MG63 (cell line): ENCODE measurements at regions not wholly inside any gene's neighbourhood (a gene's known extent, or its start where the extent isn't known, plus 50 kb on each side); places are given as distances from the start of the nearest gene placed in this dataset.

Source experiments
- DNase-seq: peaks from one replicate; pipeline ENCODE4 v3.0.0-alpha.2; 2020
- H3K27me3 ChIP-seq: fragments of 250-450 bp; sonication (Bioruptor Pico); 2 replicates; pipeline ENCODE4 v1.5.1; 2020; ENCODE audit warnings: mild to moderate bottlenecking, moderate library complexity
- H3K36me3 ChIP-seq: fragments of 250-450 bp; sonication (Bioruptor Pico); 2 replicates; pipeline ENCODE4 v1.5.1; 2020; ENCODE audit warnings: mild to moderate bottlenecking, moderate library complexity
- H3K4me3 ChIP-seq: fragments of 250-450 bp; sonication (Bioruptor Pico); 2 replicates; pipeline ENCODE4 v1.5.1; 2020; ENCODE audit warnings: mild to moderate bottlenecking, moderate library complexity
- H3K9me3 ChIP-seq: fragments of 250-450 bp; sonication (Bioruptor Pico); 2 replicates; pipeline ENCODE4 v1.5.1; 2020; ENCODE audit warnings: mild to moderate bottlenecking, moderate library complexity

DNA sequence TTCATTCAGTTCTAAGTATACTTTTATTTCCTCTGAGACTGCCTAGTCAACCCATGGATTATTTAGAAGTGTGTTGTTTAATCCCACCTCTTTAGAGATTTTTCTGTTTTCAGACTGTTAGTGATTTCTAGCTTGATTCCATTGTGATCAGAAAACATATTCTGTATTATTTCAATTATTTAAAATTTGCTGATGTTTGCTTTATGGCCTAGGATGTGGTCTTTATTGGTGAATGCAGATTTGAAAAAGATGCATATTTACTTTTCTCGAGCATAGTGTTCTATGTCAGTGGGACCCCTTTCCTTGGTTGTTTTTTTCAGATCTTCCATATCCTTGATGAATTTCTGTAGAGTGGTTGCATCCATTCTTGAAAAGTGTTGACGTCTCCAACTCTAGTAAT is 487.2 kb upstream of the HS6ST1 start:
- 0 out of 2 replicates have a peak, but pooled peaks cover 2% of the 10 kb centered on the region for H3K9me3 ChIP-seq
- H3K4me3 ChIP-seq: no peak overlapping the region
- no peaks in the 10 kb centered on the region for H3K27me3 ChIP-seq
- DNase-seq: no peak
- no peaks in the 10 kb centered on the region for H3K36me3 ChIP-seq

DNA sequence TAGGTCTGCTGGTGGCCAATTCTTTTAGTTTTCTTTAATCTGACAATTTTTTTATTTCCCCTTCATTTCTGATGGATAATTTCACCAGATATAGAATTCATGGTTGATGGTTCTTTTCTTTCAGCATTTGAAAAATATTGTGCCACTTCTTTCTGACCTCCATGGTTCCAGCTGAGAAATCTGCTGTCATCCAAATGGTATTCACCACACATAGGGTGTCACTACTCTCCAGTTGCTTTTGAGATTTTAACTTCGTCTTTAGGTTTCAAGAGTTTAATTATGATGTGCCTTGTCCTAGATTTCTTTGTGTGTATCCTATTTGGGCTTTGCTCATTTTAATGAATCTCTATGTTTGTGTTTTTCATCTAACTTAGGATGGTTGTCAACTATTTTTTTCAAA is 488.6 kb upstream of the HS6ST1 start:
- no peaks in the 10 kb centered on the region for H3K27me3 ChIP-seq
- H3K9me3 ChIP-seq: 0 out of 2 replicates have a peak, but pooled peaks cover 2% of the 10 kb centered on the region
- no peaks in the 10 kb centered on the region for H3K36me3 ChIP-seq
- H3K4me3 ChIP-seq: no peak overlapping the region
- no peak for DNase-seq

DNA sequence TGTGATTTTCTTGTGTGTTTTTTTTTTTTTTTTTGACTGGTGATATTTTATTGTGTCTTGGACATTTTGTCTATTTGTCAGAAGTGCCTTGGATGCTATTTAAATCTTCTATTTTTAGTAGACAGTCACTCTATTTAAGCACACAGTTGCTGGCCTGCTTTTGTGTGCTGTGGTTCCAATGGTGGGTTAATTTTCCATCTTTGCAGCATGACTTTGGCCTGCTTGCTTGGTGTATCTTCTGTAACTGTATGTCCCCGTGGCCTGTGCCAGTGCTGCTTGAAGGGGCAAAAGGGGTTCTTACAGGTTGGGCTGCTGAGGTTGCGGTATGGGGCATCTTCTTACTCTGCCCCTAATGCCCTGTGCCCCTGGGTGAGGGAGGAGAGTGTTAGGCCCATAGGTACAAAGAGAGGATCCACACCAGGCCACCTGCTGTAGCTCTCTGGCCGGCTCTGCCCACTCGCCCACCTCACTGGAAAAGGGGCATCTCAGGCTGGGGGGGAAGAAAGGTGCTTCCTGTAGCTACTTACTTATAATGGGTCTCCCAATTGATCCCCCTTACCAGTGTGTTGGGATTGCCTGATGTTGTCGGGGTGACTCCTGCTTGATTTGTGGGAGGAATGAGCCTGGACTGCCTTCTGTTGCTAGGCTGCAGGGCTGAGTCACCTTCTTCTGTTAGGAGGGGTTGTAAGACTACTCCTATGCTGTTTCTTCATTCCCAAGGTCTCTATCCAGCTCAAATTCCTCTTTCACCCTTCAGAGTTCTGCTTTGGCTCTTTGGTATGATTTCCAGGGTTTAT is 490.0 kb upstream of the HS6ST1 start:
- Histone ChIP-seq H3K4me3 (no peak overlapping the region), H3K9me3 (0 out of 2 replicates have a peak, but pooled peaks cover 2% of the 10 kb centered on the region), H3K36me3 (no peaks in the 10 kb centered on the region), H3K27me3 (no peaks in the 10 kb centered on the region)
- DNase-seq: peak; percentile 45

DNA sequence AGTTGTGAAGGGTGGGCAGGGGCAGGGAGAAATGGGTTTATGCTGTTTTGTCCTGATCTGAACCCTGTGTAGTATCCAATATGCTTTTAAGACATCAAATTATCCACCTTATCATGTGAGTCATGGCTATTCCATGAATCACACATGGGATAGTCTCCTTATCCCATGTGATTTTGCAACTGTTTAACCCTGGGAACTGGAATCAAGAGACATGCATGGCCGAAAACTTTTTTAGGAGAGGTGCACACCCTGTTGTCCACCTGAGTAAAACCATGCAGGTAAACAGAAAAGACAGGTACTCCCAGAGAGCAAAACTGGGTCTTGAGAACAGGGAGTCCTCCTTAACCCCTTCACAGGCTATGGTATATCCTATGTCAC is 490.6 kb upstream of the HS6ST1 start:
- no peak for DNase-seq

DNA sequence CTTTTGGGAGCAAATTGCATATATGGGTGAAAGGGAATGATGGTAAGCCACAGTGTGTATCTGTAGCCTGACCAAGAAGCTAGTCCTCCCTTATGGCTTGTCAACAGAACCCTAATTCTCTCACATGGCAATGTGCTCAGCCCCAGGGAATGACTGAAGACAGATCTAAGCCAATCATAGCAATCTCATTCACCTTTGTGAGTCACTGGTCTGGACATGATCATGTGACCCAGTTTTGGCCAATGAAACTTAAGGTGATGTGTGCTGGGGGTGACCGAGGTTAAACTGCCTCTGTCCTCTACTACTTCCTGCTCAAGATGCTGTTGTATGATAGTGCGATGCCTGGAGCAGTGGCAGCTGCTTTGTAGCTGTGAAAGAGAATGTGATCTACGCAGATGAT is 491.2 kb upstream of the HS6ST1 start:
- H3K4me3 ChIP-seq: no peak overlapping the region
- DNase-seq: no peak
- H3K9me3 ChIP-seq: 0 out of 2 replicates have a peak, but pooled peaks cover 2% of the 10 kb centered on the region
- H3K27me3 ChIP-seq: no peaks in the 10 kb centered on the region
- no peaks in the 10 kb centered on the region for H3K36me3 ChIP-seq

More for the DNA sequence above, 490.6 kb upstream of the HS6ST1 start:
- Histone ChIP-seq H3K27me3 (no peaks in the 10 kb centered on the region), H3K4me3 (no peak overlapping the region), H3K9me3 (0 out of 2 replicates have a peak, but pooled peaks cover 2% of the 10 kb centered on the region), H3K36me3 (no peaks in the 10 kb centered on the region)

DNA sequence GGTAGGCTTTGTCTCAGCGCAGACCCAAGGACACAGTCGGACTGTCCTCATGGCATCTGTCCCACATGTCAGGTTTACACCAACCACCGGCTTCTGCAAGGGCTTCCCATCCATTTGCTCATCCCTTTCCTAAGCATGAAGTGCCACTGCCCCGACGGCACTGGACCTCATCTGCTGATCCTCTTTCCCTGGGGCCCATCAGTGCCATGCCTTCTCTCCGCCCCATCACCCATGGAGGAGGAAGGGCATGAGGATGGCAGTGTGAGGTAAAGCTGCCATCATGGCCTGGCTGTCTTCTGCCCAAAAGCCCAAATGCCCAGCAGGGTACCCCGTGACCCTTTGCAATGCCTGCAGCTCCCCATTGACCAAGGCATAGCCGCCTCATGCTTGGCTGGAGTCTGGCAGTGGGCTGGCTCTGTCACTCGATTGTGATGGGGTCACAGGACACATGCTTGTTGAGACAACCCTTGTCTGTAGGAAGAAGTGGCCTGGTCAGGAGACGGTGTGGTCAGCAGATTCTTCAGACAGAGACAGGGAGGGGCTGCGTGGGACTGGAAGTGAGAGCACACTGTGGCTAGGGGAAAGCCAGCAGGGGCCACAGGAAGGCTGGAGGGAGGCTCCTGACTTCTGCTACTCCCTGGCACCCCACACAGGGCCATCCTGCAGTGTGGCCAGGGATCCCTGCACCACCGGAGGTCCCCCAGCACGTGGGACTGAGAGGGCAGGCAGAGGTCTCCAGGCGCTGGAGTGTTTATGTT is 493.7 kb upstream of the HS6ST1 start:
- H3K36me3 ChIP-seq: no peaks in the 10 kb centered on the region
- no peak for DNase-seq
- H3K27me3 ChIP-seq: no peaks in the 10 kb centered on the region
- no peak overlapping the region for H3K4me3 ChIP-seq
- H3K9me3 ChIP-seq: 0 out of 2 replicates have a peak, but pooled peaks cover 2% of the 10 kb centered on the region

DNA sequence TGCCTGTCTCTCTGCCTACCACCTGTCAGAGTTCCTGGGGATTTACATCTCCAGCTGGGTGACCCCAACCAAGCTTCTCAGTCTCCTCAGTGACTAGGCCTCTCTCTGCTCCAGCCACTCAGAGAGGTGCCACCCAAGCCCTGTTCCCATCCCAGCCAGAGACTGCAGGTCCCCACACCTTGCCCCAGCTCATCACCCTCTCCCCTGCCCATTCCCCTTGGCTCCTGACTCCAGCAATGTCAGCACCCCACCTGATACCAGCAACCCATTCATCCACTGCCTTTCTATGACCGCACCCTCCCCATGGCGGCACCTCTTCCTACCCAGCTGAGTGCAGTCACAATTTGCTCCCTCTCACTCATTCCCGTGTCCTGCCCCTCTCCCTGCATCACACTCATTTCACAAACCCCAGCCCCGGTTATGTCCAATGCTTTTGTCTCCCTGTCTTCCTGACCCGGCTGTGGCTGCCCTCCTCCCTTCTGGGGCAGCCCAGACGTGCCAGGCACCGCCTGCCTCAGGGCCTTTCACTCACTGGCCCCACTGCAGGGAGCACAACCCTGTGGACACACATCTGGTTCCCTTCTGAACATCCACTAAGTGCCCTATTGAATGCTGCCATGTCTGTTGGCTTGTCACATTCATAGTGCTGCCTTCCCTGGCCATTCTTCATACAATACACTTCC is 494.8 kb upstream of the HS6ST1 start:
- no peaks in the 10 kb centered on the region for H3K36me3 ChIP-seq
- no peaks in the 10 kb centered on the region for H3K9me3 ChIP-seq
- no peak for DNase-seq
- no peak overlapping the region for H3K4me3 ChIP-seq
- no peaks in the 10 kb centered on the region for H3K27me3 ChIP-seq

DNA sequence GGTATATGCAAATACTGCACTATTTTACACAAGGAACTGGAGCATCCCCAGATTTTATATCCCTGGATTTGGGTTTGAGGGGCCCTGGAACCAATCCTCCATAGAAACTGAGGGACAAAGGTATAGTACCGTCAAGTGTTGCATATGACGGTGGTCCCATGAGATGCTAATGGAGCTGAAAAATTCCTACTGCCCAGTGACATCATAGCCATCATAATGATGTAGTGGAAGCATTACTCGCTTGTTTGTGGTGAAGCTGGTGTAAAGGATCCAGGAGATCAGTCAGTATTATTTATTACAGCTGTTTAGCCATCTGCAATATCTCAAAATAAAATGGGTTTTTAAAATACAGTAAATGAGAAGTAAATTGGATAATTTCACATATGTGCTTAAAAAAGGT is 496.6 kb upstream of the HS6ST1 start:
- no peaks in the 10 kb centered on the region for H3K27me3 ChIP-seq
- H3K4me3 ChIP-seq: no peak overlapping the region
- H3K36me3 ChIP-seq: no peaks in the 10 kb centered on the region
- H3K9me3 ChIP-seq: no peaks in the 10 kb centered on the region
- no peak for DNase-seq

DNA sequence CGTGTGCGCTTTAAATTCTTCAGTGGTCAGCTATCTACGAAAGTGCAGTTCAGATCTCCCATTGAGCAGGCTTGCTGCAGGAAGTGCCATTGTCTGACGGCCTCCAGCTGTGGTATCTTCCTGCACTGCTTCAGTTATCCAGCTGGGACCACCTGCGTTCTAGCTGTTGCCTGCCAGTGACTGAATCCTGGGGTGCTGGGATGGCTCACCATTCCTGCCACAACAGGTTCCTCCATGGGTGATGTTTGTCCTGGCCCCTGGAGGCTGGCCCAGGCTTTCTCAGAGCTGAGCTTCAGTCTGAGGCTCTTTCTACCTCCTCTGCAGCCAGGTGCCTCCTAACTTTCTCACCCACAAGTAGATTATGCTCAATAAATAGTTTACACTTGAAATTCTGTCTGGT is 498.5 kb upstream of the HS6ST1 start:
- Histone ChIP-seq H3K27me3 (no peaks in the 10 kb centered on the region), H3K36me3 (no peaks in the 10 kb centered on the region), H3K4me3 (no peak overlapping the region), H3K9me3 (no peaks in the 10 kb centered on the region)
- DNase-seq: no peak

DNA sequence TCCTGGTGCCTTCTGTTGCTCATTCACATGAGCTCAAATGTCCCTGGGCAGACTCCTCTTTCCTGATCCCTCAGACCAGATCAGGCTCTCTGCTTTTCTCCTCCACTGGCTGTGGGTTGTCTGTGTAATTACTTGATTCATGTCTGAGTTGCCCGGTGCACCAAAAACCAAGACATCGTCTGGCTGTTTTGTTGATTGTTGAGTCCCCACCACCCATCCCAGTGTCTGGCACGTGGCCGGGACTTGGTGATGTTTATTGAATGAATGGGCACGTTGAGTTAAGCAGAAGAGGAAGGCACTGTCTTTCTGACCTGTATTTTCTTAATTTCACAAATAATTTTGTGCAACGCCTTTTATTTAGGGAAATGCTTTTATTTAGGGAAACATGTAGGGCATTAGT is 499.1 kb upstream of the HS6ST1 start:
- no peaks in the 10 kb centered on the region for H3K27me3 ChIP-seq
- H3K9me3 ChIP-seq: no peaks in the 10 kb centered on the region
- H3K4me3 ChIP-seq: no peak overlapping the region
- no peaks in the 10 kb centered on the region for H3K36me3 ChIP-seq
- no peak for DNase-seq

DNA sequence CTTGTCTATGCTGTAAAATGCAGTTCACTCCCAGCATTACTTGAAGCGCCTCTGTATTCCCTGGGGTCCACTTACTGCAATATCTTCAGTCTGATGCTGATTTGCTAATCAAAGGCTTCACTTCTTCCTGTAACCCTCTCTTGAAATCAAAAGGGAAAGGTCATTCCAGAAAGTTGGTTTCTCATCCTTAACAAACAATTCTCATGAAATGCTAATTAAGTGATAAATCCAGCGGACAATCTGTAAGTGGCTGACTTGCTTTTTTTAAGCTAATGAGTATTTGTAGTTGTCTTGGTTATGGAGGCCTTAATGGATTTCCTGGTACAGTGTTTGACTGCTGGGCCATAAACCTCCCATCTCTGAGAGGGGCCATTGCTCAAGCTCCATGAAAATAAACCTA is 499.6 kb upstream of the HS6ST1 start:
- H3K36me3 ChIP-seq: no peaks in the 10 kb centered on the region
- no peaks in the 10 kb centered on the region for H3K27me3 ChIP-seq
- no peak overlapping the region for H3K4me3 ChIP-seq
- no peaks in the 10 kb centered on the region for H3K9me3 ChIP-seq
- no peak for DNase-seq

DNA sequence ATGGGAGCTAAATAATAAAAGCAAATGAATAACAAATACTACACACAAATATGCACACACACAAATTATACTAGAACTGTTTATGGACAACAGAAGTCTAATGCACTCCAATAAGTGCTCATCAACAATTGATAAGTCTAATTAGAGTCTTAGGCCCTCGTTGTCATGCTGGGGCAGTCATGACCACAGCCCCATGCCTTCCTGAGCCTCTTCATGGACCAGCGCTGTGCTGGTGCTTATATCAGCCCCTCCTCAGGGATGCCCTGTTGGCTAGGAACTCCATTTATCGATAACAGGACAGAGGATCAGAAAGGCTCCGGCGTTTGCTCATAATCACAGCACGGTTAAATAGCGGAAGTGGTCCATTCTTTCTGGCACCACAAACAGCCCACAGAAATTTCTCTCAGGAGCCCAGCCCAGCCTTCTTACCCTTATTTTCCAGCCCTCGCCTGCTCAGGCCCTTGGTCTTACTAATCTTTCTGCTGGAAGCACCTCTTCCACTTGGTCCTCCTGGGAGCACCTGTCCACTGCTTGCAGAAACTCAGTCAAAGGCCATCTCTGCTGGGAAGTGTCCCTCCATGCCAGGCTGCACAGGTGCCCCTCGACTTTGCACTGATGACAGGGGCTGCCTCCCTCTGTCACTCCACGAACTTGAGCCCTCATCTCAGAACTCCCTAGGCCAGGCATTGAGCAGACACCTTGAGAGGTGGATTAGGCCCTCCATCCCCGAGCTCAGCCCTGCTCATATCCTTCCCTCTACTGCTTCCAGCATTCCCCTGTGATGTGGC is 500.2 kb upstream of the HS6ST1 start:
- no peaks in the 10 kb centered on the region for H3K36me3 ChIP-seq
- H3K9me3 ChIP-seq: no peaks in the 10 kb centered on the region
- H3K27me3 ChIP-seq: no peaks in the 10 kb centered on the region
- H3K4me3 ChIP-seq: no peak overlapping the region
- no peak for DNase-seq

DNA sequence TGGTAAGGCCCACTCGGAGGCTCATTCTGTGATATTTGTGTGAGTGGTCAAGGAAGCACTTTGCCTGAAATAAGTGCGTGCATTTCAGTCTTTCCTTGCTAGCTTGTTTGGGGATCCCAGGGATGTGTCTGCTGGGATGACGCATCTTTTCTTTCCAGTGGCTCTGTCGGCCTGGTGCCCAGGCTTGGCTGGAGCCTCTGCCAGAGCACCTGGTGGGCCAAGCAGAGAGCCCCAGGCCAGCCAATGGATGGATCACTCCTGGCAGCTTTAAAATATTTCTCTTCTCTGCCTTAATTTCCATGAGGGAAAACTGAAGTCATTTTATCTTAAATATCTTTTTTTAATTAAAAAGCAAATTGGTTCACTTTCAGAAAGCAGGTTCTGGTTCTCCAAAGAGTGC is 501.8 kb upstream of the HS6ST1 start:
- no peaks in the 10 kb centered on the region for H3K36me3 ChIP-seq
- peak; percentile 72 for DNase-seq

DNA sequence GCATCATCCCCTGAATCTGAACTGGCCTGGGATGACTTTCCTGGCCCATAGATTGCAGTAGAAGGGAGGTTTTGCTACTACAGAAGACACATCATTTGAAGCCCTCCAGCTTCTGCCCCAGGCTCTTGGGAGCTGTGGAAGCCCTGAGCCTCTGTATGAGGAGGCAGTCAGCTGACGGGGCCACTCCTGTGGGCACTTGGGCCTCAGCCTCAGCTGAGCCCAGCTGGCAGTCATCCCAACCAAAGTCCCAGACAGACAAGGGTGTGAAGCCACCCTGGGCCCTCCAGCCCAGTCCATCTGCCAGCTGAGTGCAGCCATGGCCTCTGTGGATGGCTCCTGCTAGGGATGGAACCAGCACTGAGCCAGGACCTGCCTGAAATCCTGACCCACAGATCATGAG is 502.3 kb upstream of the HS6ST1 start:
- Histone ChIP-seq H3K36me3 (no peaks in the 10 kb centered on the region), H3K9me3 (no peaks in the 10 kb centered on the region), H3K27me3 (no peaks in the 10 kb centered on the region), H3K4me3 (no peak overlapping the region)
- no peak for DNase-seq

More for the DNA sequence above, 501.8 kb upstream of the HS6ST1 start:
- H3K4me3 ChIP-seq: no peak overlapping the region
- no peaks in the 10 kb centered on the region for H3K27me3 ChIP-seq
- H3K9me3 ChIP-seq: no peaks in the 10 kb centered on the region

DNA sequence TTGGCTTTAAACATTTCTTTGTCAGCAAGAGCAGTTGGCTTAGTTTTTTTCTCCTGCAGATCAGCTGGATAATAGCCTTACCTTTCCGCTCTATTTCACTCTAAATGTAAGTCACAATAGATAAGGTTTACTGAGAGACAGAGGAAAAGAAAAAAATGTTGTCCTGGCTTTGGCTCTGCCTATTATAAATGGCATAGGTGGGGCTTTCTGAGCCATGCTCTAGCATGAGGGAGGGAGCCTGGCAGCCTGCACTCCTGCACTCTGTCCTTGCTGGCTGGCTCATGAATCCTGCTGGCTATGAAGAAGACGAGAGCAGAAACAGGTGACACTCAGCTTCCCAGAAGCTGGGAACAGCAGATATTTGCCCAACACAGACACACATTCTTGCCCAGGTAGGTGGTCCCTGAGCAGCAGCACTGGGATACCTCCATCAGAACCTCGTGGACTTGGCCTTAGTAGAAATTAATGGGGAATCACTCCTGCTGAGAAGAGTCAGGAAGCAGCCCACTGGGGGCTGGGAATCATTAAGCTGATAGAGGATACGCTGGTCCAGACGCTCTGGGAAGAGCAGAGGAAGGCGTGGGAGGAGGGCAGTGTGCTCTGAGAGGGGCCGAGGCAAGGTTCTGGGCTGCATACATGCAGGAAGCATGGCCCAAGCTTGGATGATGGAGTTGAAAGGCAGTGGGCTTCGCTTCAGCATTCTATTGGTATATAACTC is 514.4 kb upstream of the HS6ST1 start:
- Histone ChIP-seq H3K27me3 (no peaks in the 10 kb centered on the region), H3K9me3 (no peaks in the 10 kb centered on the region)
- DNase-seq: no peak

DNA sequence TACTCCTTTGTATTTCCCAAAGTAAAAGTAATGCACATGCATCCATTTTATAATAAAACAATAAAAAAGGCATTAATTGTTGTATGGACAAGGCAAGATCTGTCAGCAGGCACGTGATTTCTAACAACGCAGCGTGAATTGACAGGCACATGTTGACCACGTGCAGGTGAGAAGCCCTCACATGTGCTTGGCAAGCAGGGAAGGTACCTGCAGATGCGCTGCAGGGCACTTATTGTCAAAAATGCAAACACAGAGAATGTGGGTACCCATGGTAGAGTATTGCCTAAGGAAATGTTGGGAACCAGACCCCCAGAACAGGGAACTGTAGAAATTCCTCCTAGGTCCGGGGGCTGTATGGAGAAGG is 515.0 kb upstream of the HS6ST1 start:
- DNase-seq: no peak
- no peak overlapping the region for H3K4me3 ChIP-seq
- no peaks in the 10 kb centered on the region for H3K27me3 ChIP-seq
- no peaks in the 10 kb centered on the region for H3K9me3 ChIP-seq
- no peaks in the 10 kb centered on the region for H3K36me3 ChIP-seq

More for the DNA sequence above, 514.4 kb upstream of the HS6ST1 start:
- Histone ChIP-seq H3K36me3 (no peaks in the 10 kb centered on the region), H3K4me3 (no peak overlapping the region)
